ENCODE measurements at regions not wholly inside any gene's neighbourhood (a gene's known extent, or its start where the extent isn't known, plus 50 kb on each side); places are given as distances from the start of the nearest gene placed in this dataset.

- no peaks in the 10 kb centered on the region for H3K36me3 ChIP-seq
- peaks cover 16% of the 10 kb centered on the region for H3F3A ChIP-seq (ENCODE audit: low read depth)
- no peaks in the 10 kb centered on the region for H3K79me2 ChIP-seq (ENCODE audit: low read depth)
- no peak overlapping the region for H3K9ac ChIP-seq
- peaks cover 12% of the 10 kb centered on the region for H3K27me3 ChIP-seq
- Mint-ChIP-seq H3K4me3 (no peak overlapping the region), H3K9me3 (no peaks in the 10 kb centered on the region), H3K36me3 (no peaks in the 10 kb centered on the region), H3K27me3 (ENCODE audit: insufficient read depth, low read depth) (peaks cover 2% of the 10 kb centered on the region), H3K27ac (no peak overlapping the region), H3K4me1 (peaks cover 24% of the 10 kb centered on the region)
- DNase-seq (ENCODE audit: low spot score) = no peak
- no peaks in the 10 kb centered on the region for H3K9me3 ChIP-seq (ENCODE audit: low read depth)
- H3K4me2 ChIP-seq = no peak overlapping the region
- no peak for TF ChIP-seq EZH2phosphoT487 (IDR thresholded peaks at IDR 0.05)
- no peaks in the 10 kb centered on the region for H4K20me1 ChIP-seq (ENCODE audit: low read depth)
- H3K27ac ChIP-seq = no peak overlapping the region
- H3K4me3 ChIP-seq = no peak overlapping the region
- no peak overlapping the region for H2AFZ ChIP-seq (replicated peaks)
- peaks cover 33% of the 10 kb centered on the region for H3K4me1 ChIP-seq
Measured at GRCh38 chr10:120641695-120642094, 184.7 kb downstream of the PLPP4 start.

GRCh38 chr10:120643351-120643750, 186.3 kb downstream of the PLPP4 start:
- peaks cover 12% of the 10 kb centered on the region for H3K27me3 ChIP-seq
- no peaks in the 10 kb centered on the region for H3K36me3 Mint-ChIP-seq
- no peak overlapping the region for H2AFZ ChIP-seq (replicated peaks)
- H3K27me3 Mint-ChIP-seq (ENCODE audit: insufficient read depth, low read depth) = peaks cover 2% of the 10 kb centered on the region
- H3K4me3 Mint-ChIP-seq = no peak overlapping the region
- no peaks in the 10 kb centered on the region for H3K79me2 ChIP-seq (ENCODE audit: low read depth)
- H3K4me1 Mint-ChIP-seq = peaks cover 32% of the 10 kb centered on the region
- H3K27ac ChIP-seq = no peak overlapping the region
- H3F3A ChIP-seq (ENCODE audit: low read depth) = peaks cover 16% of the 10 kb centered on the region
- H3K4me1 ChIP-seq = peaks cover 37% of the 10 kb centered on the region
- no peaks in the 10 kb centered on the region for H3K9me3 Mint-ChIP-seq
- no peak overlapping the region for H3K4me3 ChIP-seq
- H3K9me3 ChIP-seq (ENCODE audit: low read depth) = no peaks in the 10 kb centered on the region
- no peak overlapping the region for H3K27ac Mint-ChIP-seq
- no peak for DNase-seq (ENCODE audit: low spot score)
- H3K4me2 ChIP-seq = no peak overlapping the region
- H3K9ac ChIP-seq = no peak overlapping the region
- H3K36me3 ChIP-seq = no peaks in the 10 kb centered on the region
- TF ChIP-seq EZH2 (IDR thresholded peaks at IDR 0.05) (no peak), CTCF (IDR thresholded peaks at IDR 0.05) (no peak), EZH2phosphoT487 (IDR thresholded peaks at IDR 0.05) (no peak)
- H4K20me1 ChIP-seq (ENCODE audit: low read depth) = no peaks in the 10 kb centered on the region

- Mint-ChIP-seq H3K27me3 (ENCODE audit: insufficient read depth, low read depth) (peaks cover 2% of the 10 kb centered on the region), H3K27ac (no peak overlapping the region)
- H3K79me2 ChIP-seq (ENCODE audit: low read depth) = no peaks in the 10 kb centered on the region
Measured at GRCh38 chr10:120644556-120645410, 187.8 kb downstream of the PLPP4 start.

More at GRCh38 chr10:120644556-120645410, 187.8 kb downstream of the PLPP4 start:
- Mint-ChIP-seq H3K4me1 (peaks cover 32% of the 10 kb centered on the region), H3K4me3 (no peak overlapping the region), H3K36me3 (no peaks in the 10 kb centered on the region), H3K9me3 (no peaks in the 10 kb centered on the region)
- Histone ChIP-seq H3K36me3 (no peaks in the 10 kb centered on the region), H3K27ac (peak overlapping the region; percentile 82), H4K20me1 (ENCODE audit: low read depth) (no peaks in the 10 kb centered on the region), H3K9ac (no peak overlapping the region), H3K9me3 (ENCODE audit: low read depth) (no peaks in the 10 kb centered on the region), H3K27me3 (peaks cover 12% of the 10 kb centered on the region), H3K4me1 (peaks cover 37% of the 10 kb centered on the region), H3K4me2 (peak overlapping the region; percentile 62), H3K4me3 (no peak overlapping the region), H2AFZ (replicated peaks) (no peak overlapping the region), H3F3A (ENCODE audit: low read depth) (peaks cover 16% of the 10 kb centered on the region)
- peak; percentile 57 for DNase-seq (ENCODE audit: low spot score)
- TF ChIP-seq CTCF (IDR thresholded peaks at IDR 0.05) (no peak), EZH2phosphoT487 (IDR thresholded peaks at IDR 0.05) (no peak), EZH2 (IDR thresholded peaks at IDR 0.05) (no peak)
